HG03342 (cell line): ENCODE measurements at regions not wholly inside any gene's neighbourhood (a gene's known extent, or its start where the extent isn't known, plus 50 kb on each side); places are given as distances from the start of the nearest gene placed in this dataset.
"Not testable (repeated sequence)": the region's sequence is repeated elsewhere in the genome, so short reads cannot be mapped to it uniquely, and the experiment has no call there.

Experiments used
- ATAC-seq: cut with Tn5 transposase; IDR thresholded peaks from one replicate; pipeline ENCODE4 v1.9.1; 2021; ENCODE audit warnings: mild to moderate bottlenecking, moderate library complexity; ENCODE audit not compliant: unreplicated experiment

GRCh38 chr12:46628176-46628575, 197.6 kb downstream of the SLC38A4 start:
- ATAC-seq, result no peak

- ATAC-seq, result no peak
These were observed 198.1 kb downstream of the SLC38A4 start for GRCh38 chr12:46627686-46628085.

GRCh38 chr12:46619474-46619873, 206.3 kb downstream of the SLC38A4 start:
- ATAC-seq, result not testable (repeated sequence)

DNA sequence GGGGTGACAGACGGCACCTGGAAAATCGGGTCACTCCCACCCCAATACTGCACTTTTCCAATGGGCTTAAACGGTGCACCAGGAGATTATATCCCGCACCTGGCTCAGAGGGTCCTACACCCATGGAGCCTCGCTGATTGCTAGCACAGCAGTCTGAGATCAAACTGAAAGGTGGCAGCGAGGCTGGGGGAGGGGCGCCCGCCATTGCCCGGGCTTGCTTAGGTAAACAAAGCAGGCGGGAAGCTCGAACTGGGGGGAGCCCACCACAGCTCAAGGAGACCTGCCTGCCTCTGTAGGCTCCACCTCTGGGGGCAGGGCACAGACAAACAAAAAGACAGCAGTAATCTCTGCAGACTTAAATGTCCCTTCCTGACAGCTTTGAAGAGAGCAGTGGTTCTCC, 208.1 kb downstream of the SLC38A4 start:
- not testable (repeated sequence) for ATAC-seq

DNA sequence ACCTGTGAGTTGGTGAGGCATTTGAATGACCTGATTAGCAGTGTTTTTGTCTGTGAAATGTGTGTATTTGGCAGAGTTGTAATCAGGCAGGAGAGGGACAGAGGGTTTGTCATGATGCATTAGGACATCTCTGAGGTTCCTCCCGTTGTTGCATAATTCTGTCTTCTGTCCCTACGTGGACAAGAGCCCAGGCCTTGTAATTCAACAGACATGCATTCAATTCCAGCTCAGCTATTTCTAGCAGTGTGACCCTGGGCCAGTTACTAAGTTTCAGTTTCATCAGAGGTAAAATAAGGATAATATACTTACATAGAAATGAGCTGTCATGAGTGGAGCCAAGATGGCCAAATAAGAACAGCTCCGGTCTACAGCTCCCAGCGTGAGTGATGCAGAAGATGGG, 208.6 kb downstream of the SLC38A4 start:
- no peak for ATAC-seq

DNA sequence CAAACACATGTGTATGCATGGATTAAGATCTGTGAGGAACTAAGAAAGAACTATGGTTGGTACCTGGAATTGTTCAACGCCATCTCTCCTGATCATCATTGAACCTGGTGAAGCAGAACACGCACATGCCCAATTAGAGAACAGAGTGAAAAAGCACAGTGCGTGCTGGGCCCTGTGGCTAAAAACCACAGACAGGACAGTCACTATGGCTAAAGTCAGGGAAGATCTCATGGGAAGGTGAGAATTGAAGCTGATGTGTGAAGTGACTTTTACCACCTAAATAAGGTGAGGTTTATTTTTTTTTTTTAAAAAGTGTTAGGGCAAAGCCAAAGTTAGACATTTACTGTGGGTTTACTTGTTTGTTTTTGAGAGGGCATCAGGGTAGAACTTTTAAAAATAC, 215.0 kb downstream of the SLC38A4 start:
- no peak for ATAC-seq

DNA sequence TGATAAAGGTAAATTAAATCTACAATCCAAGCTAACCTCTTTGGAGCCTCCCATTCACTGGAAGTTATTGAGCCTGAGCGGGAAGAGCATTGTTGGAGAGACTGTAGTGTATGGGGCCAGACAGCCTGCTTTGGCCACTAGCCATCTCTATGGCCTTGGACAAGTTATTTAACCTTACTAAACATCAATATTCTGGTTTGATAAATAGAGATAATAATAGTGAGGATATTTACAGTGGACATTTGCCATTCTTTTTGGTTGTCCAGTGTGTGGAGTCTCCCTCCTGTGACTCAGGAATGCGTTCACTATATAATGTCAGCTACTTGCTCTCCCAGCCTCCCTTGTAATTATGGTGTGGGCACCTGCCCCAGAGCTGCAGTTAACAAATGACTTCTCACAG, 216.1 kb downstream of the SLC38A4 start:
- ATAC-seq, result no peak

DNA sequence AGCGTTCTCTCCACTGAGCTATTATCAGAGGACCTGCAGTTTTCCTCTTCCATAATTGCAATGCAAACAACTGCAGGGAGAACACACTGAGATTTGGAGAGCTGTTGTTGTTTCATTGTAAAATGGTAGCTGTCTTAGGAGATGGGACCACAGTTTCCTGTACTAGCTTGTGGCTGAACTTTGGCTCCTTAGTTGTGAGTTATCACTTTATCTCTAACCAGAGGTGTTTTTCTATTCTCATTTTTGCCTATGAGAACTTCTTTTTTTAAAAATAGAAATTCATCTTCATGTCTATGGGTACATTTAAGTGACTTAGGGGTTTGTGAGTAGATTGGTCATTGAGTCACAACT, 216.5 kb downstream of the SLC38A4 start:
- ATAC-seq, result no peak

DNA sequence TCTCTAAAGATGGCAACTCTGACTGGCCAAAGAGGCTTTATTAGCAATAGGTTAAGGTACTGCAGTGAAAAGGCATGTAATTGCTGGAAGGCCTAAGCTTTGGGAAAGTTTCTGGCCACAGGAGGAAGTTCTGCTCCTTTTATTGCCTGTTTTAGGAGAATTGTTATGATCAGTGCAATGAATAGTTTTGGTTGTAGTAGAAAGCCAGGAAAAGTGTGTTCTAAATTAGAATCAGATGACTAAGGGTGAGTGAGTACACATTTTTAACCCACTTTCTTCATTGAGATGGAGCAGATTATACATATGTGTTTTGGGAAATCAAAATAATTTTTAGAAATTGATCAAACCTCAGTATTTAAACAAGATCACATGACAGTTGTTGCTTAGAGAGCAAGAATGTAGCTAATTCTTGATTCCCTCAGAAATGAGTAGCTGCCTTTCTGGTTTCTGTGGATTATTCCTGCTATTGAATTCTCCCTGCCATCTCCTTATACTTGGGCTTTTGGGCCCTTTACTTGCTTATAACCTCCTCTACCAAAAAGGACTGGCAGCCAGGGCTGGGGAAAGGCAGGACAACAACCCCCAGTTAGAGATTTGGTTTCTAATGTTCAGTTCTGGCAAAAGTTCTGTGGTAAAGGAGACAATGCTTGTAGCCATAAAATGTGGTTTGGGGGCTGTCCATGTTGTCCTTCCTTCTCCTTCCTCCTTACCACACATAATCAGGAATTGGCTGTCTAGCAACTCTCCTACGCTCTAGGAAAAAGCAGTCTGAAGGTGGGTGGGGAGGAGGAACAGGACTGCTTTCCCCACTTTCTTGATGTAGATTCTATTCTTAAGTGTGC, 217.1 kb downstream of the SLC38A4 start:
- ATAC-seq, result no peak

GRCh38 chr12:46604684-46605083, 221.1 kb downstream of the SLC38A4 start:
- no peak for ATAC-seq

GRCh38 chr12:46603776-46604456, 221.9 kb downstream of the SLC38A4 start:
- ATAC-seq, result no peak

GRCh38 chr12:46602474-46602873, 223.3 kb downstream of the SLC38A4 start:
- ATAC-seq, result no peak

GRCh38 chr12:46590991-46591703, 218.6 kb upstream of the SLC38A2 start:
- ATAC-seq, result no peak

GRCh38 chr12:46585854-46586621, 213.5 kb upstream of the SLC38A2 start:
- ATAC-seq, result no peak

- ATAC-seq, result not testable (repeated sequence)
These were observed 211.5 kb upstream of the SLC38A2 start for GRCh38 chr12:46584098-46584497.

- not testable (repeated sequence) for ATAC-seq
These were observed 209.4 kb upstream of the SLC38A2 start for GRCh38 chr12:46581990-46582389.

GRCh38 chr12:46580445-46580844, 207.9 kb upstream of the SLC38A2 start:
- no peak for ATAC-seq

DNA sequence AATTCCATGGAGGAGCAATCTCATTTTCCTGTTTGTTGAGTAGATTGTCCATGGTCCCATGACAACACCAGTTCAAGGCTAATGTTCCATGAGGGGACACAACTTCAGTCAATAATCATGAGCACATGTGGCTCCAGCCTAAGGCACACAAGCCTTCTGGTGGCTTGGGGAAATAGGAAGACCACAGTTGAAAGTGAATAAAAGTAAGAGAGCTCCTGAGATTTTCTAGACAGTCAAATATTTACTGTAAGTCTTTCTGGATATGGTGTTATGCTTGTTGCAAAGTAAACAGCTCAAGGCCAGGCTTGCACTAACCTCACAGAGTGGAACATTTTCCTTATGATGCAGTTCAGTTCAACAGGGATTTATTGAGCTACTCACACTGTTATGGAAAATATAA, 206.9 kb upstream of the SLC38A2 start:
- ATAC-seq, result no peak

- ATAC-seq, result no peak
These were observed 205.8 kb upstream of the SLC38A2 start for GRCh38 chr12:46578190-46578982.

GRCh38 chr12:46577063-46577776, 204.6 kb upstream of the SLC38A2 start:
- ATAC-seq, result no peak
